ENCODE measurements at regions not wholly inside any gene's neighbourhood (a gene's known extent, or its start where the extent isn't known, plus 50 kb on each side); places are given as distances from the start of the nearest gene placed in this dataset.
"Not testable (repeated sequence)": the region's sequence is repeated elsewhere in the genome, so short reads cannot be mapped to it uniquely, and the experiment has no call there.

- DNase-seq: no peak
These were observed 51.6 kb upstream of the MPP7 start for GRCh38 chr10:28354511-28354910.

- DNase-seq: no peak
These were observed 52.5 kb upstream of the MPP7 start for GRCh38 chr10:28355376-28355775.

- DNase-seq: no peak
These were observed 56.5 kb upstream of the MPP7 start for GRCh38 chr10:28359334-28359733.

DNA sequence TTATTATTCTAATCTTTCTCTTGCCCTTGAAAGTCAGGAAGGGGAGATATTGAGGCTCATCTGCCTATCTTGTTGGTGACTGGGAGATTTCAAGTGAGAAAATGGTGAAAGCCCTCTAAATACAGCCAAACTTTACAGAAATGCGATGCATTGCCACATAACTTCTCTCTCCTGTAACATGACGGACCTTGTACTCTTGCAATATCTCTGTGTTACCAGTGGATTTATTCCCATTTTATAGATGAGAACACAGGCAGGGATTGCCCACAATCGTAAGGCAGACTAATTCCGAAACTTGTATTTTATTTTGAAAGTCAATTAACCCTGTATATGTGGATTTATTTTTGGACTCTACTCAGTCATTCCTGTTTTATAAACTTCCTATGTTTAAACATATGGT, 57.3 kb upstream of the MPP7 start:
- no peak for DNase-seq

- no peak for DNase-seq
These were observed 60.5 kb upstream of the MPP7 start for GRCh38 chr10:28363376-28363775.

- DNase-seq: no peak
These were observed 63.0 kb upstream of the MPP7 start for GRCh38 chr10:28365840-28366239.

DNA sequence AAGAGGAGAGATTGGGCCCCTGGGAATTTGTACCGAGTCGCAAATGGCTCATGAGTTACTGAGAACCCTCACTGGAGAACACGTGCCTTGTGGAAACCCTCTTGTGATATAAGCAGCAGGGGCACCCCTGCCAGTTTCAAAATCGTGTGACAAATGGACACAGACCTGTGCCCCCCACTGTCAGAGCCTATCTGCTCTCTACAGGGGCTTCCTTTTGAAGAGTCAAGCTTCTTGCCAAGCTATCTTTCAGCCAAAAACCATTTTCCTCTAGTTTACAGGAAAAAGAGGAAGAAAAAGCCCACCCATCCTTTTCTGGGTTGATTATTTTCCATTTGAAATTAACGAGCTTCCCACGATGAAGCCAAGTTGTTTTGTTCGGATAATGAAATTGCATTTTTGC, 64.1 kb upstream of the MPP7 start:
- no peak for DNase-seq

GRCh38 chr10:28367413-28367812, 64.5 kb upstream of the MPP7 start:
- no peak for DNase-seq

DNA sequence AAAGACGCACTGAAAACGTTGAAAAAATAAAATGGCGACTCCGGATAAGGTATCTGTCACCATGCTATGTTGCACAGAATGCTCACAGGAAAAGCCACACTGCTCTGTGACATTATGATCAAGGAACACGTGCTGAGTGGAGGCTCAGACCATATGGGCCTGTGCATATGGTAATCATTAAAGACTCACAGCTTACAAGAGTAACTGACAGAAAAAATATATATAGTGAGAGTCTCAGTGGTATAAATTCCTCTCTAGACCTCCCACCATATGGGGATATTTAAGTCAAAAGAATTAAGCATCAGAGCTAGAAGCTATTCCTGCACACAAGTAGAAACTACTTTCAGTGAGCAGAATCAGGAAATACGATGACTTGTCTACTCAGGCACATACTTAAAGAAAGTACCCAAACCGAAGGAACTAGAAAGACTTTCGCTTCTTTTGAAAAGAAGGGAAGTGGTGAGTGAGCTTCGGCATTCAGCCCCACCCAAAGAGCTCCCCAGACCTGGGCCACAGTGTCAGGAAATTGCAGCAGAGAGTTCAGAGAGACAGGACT, 65.1 kb upstream of the MPP7 start:
- peak; percentile 8 to 23 for DNase-seq

DNA sequence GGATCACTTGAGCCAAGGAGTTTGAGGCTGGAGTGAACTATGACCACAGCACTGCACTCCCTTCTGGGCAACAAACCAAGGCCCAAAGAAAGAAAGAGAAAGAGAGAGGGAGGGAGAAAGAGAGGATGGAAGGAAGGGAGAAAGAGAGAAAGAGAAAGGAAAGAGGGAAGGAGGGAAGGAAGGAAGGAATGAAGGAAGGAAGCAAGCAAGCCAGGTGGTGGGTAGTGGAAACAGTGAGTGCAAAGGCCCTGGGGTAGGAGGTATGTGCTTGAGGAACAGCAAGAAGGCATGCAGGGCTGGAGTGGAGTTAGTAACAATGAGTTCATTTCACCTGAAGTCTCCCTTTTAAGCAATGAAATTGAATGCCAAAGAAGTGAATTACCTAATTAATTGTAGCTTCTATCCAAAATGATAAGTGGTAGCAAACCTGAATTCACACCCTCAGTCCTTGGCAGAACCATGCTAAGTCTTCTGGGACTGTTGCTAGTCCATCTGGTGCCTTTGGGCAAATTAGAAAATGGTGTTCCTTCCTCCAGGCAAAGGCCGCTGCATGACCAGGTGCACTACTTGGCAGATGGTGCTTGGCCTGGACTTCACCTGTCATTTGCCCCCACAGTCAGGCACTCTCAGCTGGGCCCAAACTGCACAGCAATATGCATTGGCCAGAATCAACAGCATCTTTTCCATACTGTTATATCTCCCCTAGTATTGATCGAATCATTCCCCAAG, 67.4 kb upstream of the MPP7 start:
- DNase-seq: no peak

DNA sequence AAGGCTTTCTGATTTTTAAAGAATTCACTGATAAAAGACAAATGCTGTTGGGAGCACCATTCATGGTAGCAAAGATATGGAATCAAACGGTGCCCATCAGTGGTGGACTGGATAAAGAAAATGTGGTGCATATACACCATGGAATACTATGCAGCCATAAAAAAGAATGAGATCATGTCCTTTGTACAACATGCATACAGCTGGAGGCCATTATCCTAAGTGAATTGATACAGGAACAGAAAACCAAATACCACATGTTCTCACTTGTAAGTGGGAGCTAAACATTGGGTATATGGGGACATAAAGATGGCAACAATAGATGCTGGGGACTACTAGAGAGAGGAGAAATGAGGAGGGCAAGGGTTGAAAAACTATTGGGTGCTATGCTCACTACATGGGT, 68.8 kb upstream of the MPP7 start:
- not testable (repeated sequence) for DNase-seq

DNA sequence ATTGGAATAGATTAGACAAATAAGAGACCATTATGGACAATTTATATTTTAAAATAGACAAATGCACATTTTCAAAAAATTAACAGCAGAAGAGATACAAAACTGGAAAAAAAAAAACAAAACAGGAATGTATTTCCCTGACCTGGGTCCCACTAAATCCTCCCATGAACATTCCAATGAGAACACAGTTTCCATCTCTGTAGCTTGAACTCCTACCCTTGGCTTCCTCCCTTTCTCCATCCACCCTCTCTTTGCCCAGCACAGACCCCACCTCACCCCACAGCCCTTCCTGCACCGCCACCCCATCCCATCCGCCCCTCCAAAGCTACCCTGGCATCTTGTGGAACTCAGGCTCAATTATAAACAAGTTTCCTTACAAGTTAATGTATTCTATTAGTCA, 71.2 kb upstream of the MPP7 start:
- no peak for DNase-seq

GRCh38 chr10:28375399-28376354, 72.8 kb upstream of the MPP7 start:
- no peak for DNase-seq

DNA sequence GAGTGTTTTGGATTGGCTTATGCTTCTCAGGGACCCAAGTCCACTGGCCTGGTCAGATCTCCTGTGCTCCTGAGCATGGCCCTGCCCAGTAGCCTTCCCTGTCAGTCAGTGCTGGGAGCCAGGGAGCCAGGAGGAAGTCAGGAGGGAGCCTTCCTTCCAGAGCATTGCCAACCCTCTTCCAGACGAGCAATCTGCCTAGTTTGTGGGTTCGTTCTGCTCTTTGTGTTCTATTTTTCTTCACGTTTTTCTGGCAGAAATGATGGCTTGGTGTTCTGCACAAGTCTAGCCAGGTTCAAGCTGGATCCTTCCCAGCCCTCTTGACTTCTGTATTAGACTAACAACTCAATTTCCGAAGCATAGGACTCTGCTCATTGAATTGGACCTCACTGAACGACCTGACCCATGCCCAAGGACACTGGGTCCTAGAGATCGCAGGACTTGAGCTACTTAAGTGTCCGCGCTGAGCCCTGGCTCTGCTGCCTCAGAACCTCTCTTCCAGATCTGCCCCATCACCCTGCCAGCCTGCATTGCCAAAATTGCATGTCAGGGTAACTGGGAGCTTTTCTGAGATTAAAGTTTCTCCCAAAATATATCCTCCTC, 76.2 kb upstream of the MPP7 start:
- DNase-seq: no peak

DNA sequence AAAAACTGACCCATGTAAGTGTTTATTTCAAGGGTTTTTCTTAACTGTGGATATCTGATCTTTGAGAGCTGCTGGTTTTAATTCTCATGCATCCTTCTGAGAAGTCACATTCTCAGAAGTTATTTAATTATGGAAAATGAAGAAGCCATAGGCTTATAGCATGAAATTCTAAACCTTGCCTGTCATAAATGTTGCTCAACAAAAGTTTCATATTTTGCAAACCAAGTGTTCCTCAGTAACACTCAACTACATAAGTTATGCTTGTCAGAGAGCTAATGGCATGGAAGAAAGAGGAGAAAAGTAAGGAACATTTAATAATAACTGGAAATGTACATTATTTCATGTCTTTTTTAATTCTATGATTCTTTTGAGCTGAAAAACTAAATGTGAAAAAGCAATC, 78.6 kb upstream of the MPP7 start:
- DNase-seq: no peak

DNA sequence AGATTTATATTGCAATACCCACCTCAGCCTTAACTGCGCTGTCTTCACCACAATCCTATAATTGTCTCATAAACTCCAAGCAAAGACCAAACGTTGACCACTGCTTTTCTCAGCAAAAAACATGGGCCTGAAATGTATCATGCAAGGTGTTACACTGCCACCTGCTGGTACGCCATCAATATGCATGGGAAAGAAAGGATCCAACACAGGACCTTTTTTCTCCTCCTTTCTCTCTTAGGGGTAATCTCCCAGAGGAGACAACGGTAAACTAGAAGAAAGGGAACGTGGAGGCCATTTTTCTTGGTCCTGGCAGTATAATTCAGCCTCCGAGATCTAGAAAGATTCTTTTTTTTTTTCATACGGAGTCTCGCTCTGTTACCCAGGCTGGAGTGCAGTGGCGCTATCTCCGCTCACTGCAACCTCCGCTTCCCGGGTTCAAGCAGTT, 79.1 kb upstream of the MPP7 start:
- DNase-seq: peak; percentile 80 to 83

DNA sequence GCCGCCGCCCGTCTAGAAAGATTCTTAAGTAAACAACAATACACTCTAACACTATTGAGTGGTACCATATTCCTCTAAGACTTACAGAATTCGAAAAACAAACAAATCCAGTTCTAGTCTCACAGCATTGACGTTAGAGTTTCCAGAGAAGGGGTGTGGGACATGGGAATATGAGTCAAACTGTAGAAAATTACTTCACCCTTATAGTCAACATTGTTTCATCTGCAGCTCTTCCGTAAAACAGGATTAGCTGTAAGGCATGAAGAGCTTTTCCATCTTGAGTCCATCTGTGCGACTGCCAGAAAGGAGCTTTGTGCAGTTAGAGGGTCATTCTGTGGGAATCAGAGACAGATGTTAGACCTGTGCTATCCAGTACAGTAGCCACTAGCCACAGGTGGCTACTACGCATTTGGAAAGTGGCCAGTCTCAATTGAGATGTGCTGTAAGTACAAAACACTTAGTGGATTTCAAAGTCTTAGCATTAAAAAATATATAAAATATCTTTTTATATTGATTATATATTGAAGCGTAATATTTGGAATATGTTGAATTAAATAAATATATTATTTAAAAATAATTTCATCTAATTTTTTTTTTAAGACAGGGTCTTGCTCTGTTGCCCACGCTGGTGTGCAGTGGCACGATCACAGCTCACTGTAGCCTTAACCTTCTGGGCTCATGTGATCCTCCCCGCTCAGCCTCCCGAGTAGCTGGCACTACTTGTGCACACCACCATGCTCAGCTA, 79.8 kb upstream of the MPP7 start:
- DNase-seq: no peak

DNA sequence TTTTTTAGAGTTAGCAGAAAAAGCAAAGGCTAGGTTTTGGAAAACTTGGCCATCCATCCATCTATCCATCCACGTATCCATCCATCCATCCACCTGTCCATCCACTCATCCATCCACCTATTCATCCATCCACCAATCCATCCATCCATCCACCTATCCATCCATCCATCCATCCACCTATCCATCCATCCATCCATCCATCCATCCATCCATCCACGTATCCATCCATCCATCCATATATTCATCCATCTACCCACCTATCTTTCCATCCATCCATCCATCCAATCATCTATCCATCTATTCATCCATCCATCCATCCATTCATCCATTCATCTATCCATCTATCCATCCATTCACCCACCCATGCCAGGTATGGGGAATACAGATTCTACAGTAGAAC, 81.7 kb upstream of the MPP7 start:
- no peak for DNase-seq

DNA sequence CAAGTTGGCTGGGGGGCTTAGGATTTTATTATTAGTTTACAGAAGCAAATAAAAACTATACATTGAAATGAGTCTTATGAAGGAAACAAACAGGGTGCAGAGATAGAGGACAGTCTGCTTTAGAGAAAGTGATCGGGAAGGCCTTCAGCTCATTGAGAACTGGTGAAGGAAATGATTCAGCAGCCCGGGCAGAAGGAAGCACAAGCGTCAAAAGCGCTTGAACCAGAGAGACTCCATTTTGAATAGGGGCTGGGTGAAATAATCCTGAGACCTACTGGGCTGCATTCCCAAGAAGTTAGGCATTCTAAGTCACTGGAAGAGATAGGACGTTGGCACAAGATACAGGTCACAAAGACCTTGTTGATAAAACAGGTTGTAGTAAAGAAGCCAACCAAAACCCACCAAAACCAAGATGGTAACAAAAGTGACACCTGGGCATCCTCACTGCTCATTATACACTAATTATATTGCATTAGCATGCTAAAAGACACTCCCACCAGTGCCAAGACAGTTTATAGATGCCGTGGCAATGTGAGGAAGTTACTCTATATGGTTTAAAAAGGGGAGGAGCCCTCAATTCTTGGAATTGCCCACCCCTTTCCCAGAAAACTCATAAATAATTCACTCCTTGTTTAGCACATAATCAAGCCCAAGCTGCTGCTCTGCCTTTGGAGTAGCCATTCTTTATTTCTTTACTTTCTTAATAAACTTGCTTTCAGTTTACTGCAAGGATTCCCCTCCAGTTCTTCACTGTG, 83.1 kb upstream of the MPP7 start:
- no peak for DNase-seq

DNA sequence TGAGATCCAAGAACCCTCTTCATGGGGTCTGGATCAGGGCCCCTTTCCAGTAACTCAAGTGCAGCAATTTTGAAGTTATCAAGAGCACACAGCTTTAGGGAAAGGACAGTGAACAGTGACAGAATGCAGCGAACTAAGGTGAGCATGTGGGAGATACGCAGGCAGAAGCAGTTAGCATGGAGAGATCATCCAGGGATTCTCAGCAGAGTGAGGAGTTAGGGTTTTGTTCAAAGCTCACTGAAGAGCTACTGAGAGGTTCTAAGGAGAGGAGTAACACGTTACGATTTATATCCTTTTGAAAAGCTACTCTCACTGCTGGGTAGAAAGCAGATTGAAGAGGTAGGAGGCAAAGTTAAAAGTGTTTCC, 83.6 kb upstream of the MPP7 start:
- DNase-seq: no peak

GRCh38 chr10:28387140-28387539, 84.3 kb upstream of the MPP7 start:
- no peak for DNase-seq

GRCh38 chr10:28391283-28391682, 88.4 kb upstream of the MPP7 start:
- DNase-seq: no peak

All from Kasumi-1 (cell line).